Glomerular visceral epithelial cell (primary cell): ENCODE measurements at regions not wholly inside any gene's neighbourhood (a gene's known extent, or its start where the extent isn't known, plus 50 kb on each side); places are given as distances from the start of the nearest gene placed in this dataset.

Experiments used
- DNase-seq: peaks from one replicate; pipeline ENCODE4 v3.0.0-alpha.2; 2016; ENCODE audit errors: extremely low spot score

- DNase-seq: no peak
Measured at GRCh38 chr2:7594211-7594610, 677.0 kb downstream of the RNF144A start.

GRCh38 chr2:7595206-7595605, 678.0 kb downstream of the RNF144A start:
- DNase-seq: no peak

DNA sequence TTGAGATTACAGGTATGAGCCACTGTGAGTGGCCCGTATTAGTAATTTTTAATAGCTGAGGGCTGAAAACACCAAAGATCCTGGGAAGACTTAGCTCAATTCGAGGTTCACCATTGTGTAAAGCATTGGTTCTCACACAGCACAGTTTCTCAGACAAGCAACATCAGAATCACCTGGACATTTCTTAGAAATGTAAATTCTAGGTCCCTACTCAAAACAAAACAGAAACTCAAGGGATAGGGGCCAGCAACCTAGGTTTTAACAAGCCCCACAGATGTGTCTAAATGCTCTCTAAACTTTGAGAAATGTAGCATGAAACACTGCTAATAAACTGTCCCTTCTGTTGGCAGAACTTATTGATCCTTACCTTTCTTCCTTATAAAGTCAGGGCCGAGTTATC, 681.2 kb downstream of the RNF144A start:
- DNase-seq: no peak

GRCh38 chr2:7599462-7600258, 682.4 kb downstream of the RNF144A start:
- no peak for DNase-seq

DNA sequence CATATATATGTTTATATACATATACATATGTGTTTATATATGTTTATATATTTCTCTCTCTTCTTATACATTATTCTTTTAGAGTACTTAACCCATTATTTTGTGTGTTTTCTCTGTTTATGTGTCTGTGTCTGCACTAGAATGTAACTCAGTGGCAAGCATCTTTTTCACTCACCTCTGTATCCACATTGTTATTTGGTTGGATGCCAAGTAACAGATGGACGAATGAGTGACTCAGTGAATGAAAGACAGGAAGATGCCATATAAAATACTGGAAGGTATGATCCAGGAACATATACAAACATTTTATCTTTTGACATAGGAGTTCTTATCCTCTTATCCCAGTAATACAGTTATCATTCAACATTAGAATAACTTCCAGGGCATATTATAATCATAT, 684.8 kb downstream of the RNF144A start:
- no peak for DNase-seq

- DNase-seq: no peak
Measured at GRCh38 chr2:7604456-7604855, 687.2 kb downstream of the RNF144A start.

GRCh38 chr2:7607441-7608173, 690.4 kb downstream of the RNF144A start:
- no peak for DNase-seq

- no peak for DNase-seq
Measured at GRCh38 chr2:7609556-7609955, 692.3 kb downstream of the RNF144A start.

GRCh38 chr2:7609974-7610373, 692.8 kb downstream of the RNF144A start:
- no peak for DNase-seq

DNA sequence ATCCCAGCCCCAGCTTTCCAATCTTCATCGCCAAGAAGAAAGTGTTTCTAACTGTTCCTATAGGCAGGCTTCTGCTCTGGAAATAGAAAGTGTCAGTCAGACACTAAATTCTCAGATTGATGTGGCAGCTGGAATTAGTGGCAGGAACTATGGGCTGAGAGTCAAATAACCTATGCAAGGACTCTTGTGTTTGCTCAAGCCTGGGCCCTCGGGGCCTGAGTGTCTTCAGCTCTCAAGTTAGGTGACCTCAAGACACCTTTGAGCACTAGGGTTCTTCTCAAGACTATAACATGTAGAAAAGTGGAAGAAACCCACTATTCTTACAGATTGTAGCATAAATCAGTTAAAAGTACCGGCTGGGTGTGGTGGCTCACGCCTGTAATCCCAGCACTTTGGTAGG, 694.5 kb downstream of the RNF144A start:
- no peak for DNase-seq

DNA sequence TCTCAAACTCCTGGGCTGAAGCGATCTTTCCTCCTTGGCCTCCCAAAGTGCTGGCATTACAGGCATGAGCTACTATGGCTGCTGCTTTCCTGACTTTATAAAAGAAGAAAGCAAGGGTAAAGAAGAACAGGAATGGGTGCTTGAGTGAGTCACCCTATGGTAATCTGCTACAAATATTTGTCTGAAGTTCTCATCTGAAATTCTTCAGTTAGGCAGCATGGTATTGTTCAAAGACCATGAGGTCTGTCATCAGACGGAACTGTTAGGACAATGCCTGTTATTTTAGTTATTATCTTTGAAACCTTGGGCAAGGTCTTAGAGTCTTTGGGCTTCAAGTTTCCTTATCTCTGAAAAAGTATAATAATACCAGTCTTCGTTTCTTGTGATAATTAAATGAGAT, 695.8 kb downstream of the RNF144A start:
- DNase-seq: no peak

- DNase-seq: no peak
Measured at GRCh38 chr2:7613831-7614230, 696.6 kb downstream of the RNF144A start.

- DNase-seq: no peak
Measured at GRCh38 chr2:7618031-7618430, 700.8 kb downstream of the RNF144A start.

- DNase-seq: peak; percentile 7
Measured at GRCh38 chr2:7619203-7619970, 702.2 kb downstream of the RNF144A start.

- no peak for DNase-seq
Measured at GRCh38 chr2:7620255-7620654, 703.0 kb downstream of the RNF144A start.

DNA sequence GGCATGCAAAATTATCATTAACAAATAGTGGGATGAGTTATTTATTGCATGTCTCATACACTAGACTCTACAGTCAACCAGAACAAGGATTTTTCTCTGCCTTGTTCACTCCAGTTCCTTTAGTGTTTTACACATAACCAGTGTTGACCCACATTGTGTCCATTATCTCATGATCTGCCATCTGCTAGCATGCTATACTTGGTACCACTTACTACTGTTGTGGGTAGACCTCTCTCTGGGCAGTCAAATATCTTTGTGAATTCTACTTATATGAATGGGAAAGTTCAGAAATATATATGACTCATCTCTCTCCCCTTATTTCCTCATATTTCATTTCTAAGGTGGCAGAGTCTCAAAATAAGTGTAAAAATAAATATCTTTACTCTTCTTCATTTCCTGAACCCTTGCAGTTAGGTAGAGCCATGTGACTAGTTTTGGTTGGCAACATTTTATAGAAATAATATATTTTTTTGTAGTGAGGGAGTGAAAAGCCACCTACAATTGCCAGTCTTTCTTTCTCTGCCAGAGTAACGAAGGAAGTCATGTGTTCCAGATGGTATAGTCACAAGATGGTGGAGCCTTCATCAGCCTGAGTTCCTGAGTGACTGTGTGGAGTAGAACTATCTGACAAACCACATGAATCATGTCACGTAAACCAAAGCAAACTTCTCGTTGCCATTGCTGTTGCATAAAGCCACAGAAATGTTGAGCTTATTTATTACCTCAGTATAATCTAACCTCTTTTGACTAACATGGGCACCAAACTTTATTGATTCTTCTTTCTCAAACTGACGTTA, 704.0 kb downstream of the RNF144A start:
- no peak for DNase-seq

GRCh38 chr2:7625392-7626138, 708.4 kb downstream of the RNF144A start:
- no peak for DNase-seq

GRCh38 chr2:7626139-7626537, 708.9 kb downstream of the RNF144A start:
- DNase-seq: no peak

GRCh38 chr2:7627583-7627982, 710.4 kb downstream of the RNF144A start:
- no peak for DNase-seq

DNA sequence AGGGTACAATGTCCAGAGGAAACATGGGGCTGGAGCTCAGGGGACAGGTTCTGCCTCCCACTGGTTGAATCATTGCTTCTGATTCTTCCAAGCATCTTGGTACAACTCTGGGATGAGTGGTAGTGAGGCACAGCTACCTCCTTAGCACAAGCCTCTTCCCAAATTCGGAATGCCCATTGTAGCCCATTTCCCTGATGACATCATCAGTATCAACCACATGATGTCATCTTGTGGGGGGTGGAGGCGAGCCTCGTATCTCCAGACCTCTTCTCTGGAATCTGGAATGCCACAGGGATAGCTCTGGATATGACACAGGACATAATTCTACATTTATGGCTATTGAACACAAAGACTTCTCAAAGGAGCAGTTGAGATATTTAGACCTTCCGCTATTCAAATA, 715.2 kb downstream of the RNF144A start:
- no peak for DNase-seq

GRCh38 chr2:7633566-7634153, 716.4 kb downstream of the RNF144A start:
- DNase-seq: no peak
